Vagina (tissue), 2 donors: ENCODE measurements at regions not wholly inside any gene's neighbourhood (a gene's known extent, or its start where the extent isn't known, plus 50 kb on each side); places are given as distances from the start of the nearest gene placed in this dataset.

Experiments
- DNase-seq, 2 donors: peaks; one replicate each; pipeline ENCODE4 v3.0.0-alpha.2; 2017; ENCODE audit errors: extremely low spot score in 2 of 2
- H3K27ac ChIP-seq: fragments of 200-600 bp; sonication (generic); one replicate; pipeline ENCODE4 v1.5.1; 2019
- H3K27me3 ChIP-seq: fragments of 200-600 bp; sonication (generic); one replicate; pipeline ENCODE4 v1.5.1; 2019
- H3K36me3 ChIP-seq, 2 donors: fragments of 200-600 bp; sonication (generic); one replicate each; pipeline ENCODE4 v1.5.1; 2017 to 2019
- H3K4me1 ChIP-seq: fragments of 200-600 bp; sonication (generic); one replicate; pipeline ENCODE4 v1.5.1; 2019
- H3K4me3 ChIP-seq, 2 donors: fragments of 200-600 bp; sonication (generic); 1 replicate in 1 of 2; 2 replicates in 1 of 2; pipeline ENCODE4 v1.5.1; 2016 to 2019
- H3K9me3 ChIP-seq: fragments of 200-600 bp; sonication (generic); one replicate; pipeline ENCODE4 v1.5.1; 2019
- POLR2A ChIP-seq, 2 donors: fragments of 450-650 bp; IDR thresholded peaks; one replicate each; pipeline ENCODE4 v1.6.1; 2017; ENCODE audit warnings: antibody characterized with exemption in 2 of 2, mild to moderate bottlenecking in 2 of 2, moderate library complexity in 2 of 2
- POLR2AphosphoS5 ChIP-seq, 2 donors: sonication (generic); formaldehyde crosslinking; IDR thresholded peaks; one replicate each; pipeline ENCODE4 v1.9.0; 2017; ENCODE audit warnings: antibody characterized with exemption in 2 of 2, mild to moderate bottlenecking in 2 of 2, low read depth in 1 of 2; ENCODE audit not compliant: insufficient read depth in 1 of 2
- intact Hi-C: fragments of 100-400 bp; cut with DNase I; formaldehyde crosslinking; loops from one replicate; pipeline ENCODE4 v1.15.1; 2023
- TF ChIP-seq, protein P1 (sequence below), 3 experiments: fragments of 450-650 bp in 2 of 3; fragments of 200-600 bp in 1 of 3; sonication (generic) in 1 of 3; IDR thresholded peaks; one replicate each; pipeline ENCODE4 v1.5.1; 2017 to 2019; ENCODE audit warnings: antibody characterized with exemption in 3 of 3, mild to moderate bottlenecking in 2 of 3, moderate library complexity in 2 of 3

GRCh38 chr1:118828038-118828437 is 160.1 kb downstream of the TBX15 start:
- no peaks in the 10 kb centered on the region for H3K27me3 ChIP-seq
- TF ChIP-seq, protein P1, sequence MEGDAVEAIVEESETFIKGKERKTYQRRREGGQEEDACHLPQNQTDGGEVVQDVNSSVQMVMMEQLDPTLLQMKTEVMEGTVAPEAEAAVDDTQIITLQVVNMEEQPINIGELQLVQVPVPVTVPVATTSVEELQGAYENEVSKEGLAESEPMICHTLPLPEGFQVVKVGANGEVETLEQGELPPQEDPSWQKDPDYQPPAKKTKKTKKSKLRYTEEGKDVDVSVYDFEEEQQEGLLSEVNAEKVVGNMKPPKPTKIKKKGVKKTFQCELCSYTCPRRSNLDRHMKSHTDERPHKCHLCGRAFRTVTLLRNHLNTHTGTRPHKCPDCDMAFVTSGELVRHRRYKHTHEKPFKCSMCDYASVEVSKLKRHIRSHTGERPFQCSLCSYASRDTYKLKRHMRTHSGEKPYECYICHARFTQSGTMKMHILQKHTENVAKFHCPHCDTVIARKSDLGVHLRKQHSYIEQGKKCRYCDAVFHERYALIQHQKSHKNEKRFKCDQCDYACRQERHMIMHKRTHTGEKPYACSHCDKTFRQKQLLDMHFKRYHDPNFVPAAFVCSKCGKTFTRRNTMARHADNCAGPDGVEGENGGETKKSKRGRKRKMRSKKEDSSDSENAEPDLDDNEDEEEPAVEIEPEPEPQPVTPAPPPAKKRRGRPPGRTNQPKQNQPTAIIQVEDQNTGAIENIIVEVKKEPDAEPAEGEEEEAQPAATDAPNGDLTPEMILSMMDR (IDR thresholded peaks at IDR 0.05): no peak
- no peak for TF ChIP-seq POLR2A (IDR thresholded peaks at IDR 0.05)
- TF ChIP-seq POLR2AphosphoS5 (IDR thresholded peaks at IDR 0.05; ENCODE audit: insufficient read depth in 1 of 2, low read depth in 1 of 2): no peak
- intact Hi-C loops: no loop called here
- no peaks in the 10 kb centered on the region for H3K4me1 ChIP-seq
- H3K9me3 ChIP-seq: no peaks in the 10 kb centered on the region
- no peaks in the 10 kb centered on the region for H3K36me3 ChIP-seq
- DNase-seq: no peak
- no peak overlapping the region for H3K27ac ChIP-seq
- H3K4me3 ChIP-seq: no peak overlapping the region

GRCh38 chr1:118827636-118828035 is 160.5 kb downstream of the TBX15 start:
- DNase-seq: no peak
- intact Hi-C loops: no loop called here
- Histone ChIP-seq H3K27me3 (no peaks in the 10 kb centered on the region), H3K4me3 (no peak overlapping the region), H3K9me3 (no peaks in the 10 kb centered on the region), H3K4me1 (no peaks in the 10 kb centered on the region), H3K27ac (no peak overlapping the region), H3K36me3 (no peaks in the 10 kb centered on the region)
- TF ChIP-seq POLR2A (IDR thresholded peaks at IDR 0.05) (no peak), POLR2AphosphoS5 (IDR thresholded peaks at IDR 0.05; ENCODE audit: insufficient read depth in 1 of 2, low read depth in 1 of 2) (no peak)
- TF ChIP-seq, protein P1 (IDR thresholded peaks at IDR 0.05): no peak

DNA sequence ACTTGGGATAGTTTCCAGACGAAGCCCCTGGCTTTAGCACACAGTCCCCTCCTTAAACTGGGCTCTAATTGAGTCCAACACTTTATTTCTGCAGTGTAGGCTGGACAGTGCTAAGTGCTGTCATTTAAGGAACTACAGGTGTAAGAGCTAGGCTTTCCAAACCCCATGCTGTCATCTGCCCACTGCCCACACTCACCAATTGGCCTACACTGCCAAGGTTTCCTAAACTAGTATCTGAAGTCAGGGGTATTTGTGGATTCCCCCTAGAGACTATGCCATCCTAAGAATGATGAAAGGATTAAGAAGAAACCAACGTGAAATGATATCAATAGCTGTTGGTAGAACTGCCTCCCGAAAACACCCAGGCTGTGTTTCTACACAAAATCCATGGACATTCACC is 160.9 kb downstream of the TBX15 start:
- TF ChIP-seq, protein P1 (IDR thresholded peaks at IDR 0.05): no peak
- TF ChIP-seq POLR2A (IDR thresholded peaks at IDR 0.05) (no peak), POLR2AphosphoS5 (IDR thresholded peaks at IDR 0.05; ENCODE audit: insufficient read depth in 1 of 2, low read depth in 1 of 2) (no peak)
- Histone ChIP-seq H3K4me3 (no peak overlapping the region), H3K27me3 (no peaks in the 10 kb centered on the region), H3K9me3 (no peaks in the 10 kb centered on the region), H3K4me1 (no peaks in the 10 kb centered on the region), H3K27ac (no peak overlapping the region), H3K36me3 (no peaks in the 10 kb centered on the region)
- intact Hi-C loops: no loop called here
- DNase-seq: no peak

DNA sequence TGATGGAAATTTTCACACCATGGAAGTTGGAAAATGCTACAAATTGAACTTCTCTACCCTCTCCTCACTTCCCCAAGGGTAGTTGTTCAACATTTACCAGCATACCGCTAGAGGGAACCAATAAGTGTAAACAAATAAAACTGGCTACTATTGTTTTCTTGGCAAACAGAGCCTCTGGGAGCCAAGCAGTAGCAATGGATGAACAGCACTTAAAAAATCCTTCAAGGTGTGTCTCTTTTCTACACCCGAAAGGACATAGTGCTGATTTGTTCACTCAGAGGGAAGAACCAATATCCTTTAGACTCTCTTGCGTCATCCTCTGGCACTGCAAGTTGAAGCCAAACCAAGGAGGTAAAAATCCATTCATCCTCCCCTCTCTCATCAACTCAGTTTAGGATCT is 161.5 kb downstream of the TBX15 start:
- no peaks in the 10 kb centered on the region for H3K9me3 ChIP-seq
- intact Hi-C loops: no loop called here
- H3K4me1 ChIP-seq: no peaks in the 10 kb centered on the region
- no peaks in the 10 kb centered on the region for H3K36me3 ChIP-seq
- no peak overlapping the region for H3K27ac ChIP-seq
- TF ChIP-seq, protein P1 (IDR thresholded peaks at IDR 0.05): no peak
- TF ChIP-seq POLR2AphosphoS5 (IDR thresholded peaks at IDR 0.05; ENCODE audit: insufficient read depth in 1 of 2, low read depth in 1 of 2) (no peak), POLR2A (IDR thresholded peaks at IDR 0.05) (no peak)
- no peaks in the 10 kb centered on the region for H3K27me3 ChIP-seq
- DNase-seq: no peak
- no peak overlapping the region for H3K4me3 ChIP-seq

DNA sequence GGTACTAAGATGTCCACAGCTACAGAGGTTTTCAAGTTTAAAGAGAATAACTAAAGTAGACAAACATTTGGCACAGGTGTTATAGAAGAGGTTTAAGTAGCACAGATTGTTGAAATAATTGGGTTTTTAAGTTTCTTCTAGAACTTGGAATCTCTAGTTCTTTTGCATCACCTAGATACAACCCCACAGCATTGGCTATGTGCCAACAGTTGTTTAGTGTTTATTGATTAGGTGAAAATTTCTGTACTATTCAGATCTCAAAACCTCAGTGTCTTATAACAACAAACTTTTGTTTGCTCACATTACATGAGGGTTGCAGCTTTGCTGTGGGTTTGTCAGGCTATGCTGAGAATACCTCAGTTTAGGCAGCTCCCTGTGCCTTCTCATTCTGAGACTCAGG is 162.5 kb downstream of the TBX15 start:
- Histone ChIP-seq H3K27ac (no peak overlapping the region), H3K36me3 (no peaks in the 10 kb centered on the region), H3K27me3 (no peaks in the 10 kb centered on the region), H3K9me3 (no peaks in the 10 kb centered on the region), H3K4me1 (no peaks in the 10 kb centered on the region), H3K4me3 (no peak overlapping the region)
- TF ChIP-seq POLR2A (IDR thresholded peaks at IDR 0.05): no peak
- TF ChIP-seq POLR2AphosphoS5 (IDR thresholded peaks at IDR 0.05; ENCODE audit: insufficient read depth in 1 of 2, low read depth in 1 of 2): no peak
- TF ChIP-seq, protein P1 (IDR thresholded peaks at IDR 0.05): no peak
- intact Hi-C loops: no loop called here
- no peak for DNase-seq
